ENCODE measurements at regions not wholly inside any gene's neighbourhood (a gene's known extent, or its start where the extent isn't known, plus 50 kb on each side); places are given as distances from the start of the nearest gene placed in this dataset.

- TF ChIP-seq CTCF (IDR thresholded peaks at IDR 0.05), result no peak
- no peak for TF ChIP-seq POLR2A (IDR thresholded peaks at IDR 0.05)
- intact Hi-C loops (cut with DNase I), result no loop called here
- no peaks in the 10 kb centered on the region for H3K27me3 ChIP-seq
- 47 to 59% (median 55%) methylated on average over 3 of the region's 3 CpGs for WGBS, 4 donors
- no peak for DNase-seq
- no peak overlapping the region for H3K4me3 ChIP-seq
- no peaks in the 10 kb centered on the region for H3K36me3 ChIP-seq (replicated peaks in 1 of 2)
- no peaks in the 10 kb centered on the region for H3K4me1 ChIP-seq (replicated peaks in 1 of 2)
- no peak overlapping the region for H3K27ac ChIP-seq
- no peaks in the 10 kb centered on the region for H3K9me3 ChIP-seq (replicated peaks in 1 of 3)
Observed at GRCh38 chr3:157921811-157922210, 184.4 kb downstream of the SHOX2 start.

- TF ChIP-seq POLR2A (IDR thresholded peaks at IDR 0.05), result no peak
- TF ChIP-seq CTCF (IDR thresholded peaks at IDR 0.05), result no peak
- intact Hi-C loops (cut with DNase I), result no loop called here
- WGBS, 4 donors, result 63 to 70% (median 66%) methylated on average over 19 of the region's 19 CpGs
Observed at GRCh38 chr3:157920822-157921700, 185.2 kb downstream of the SHOX2 start.

GRCh38 chr3:157919319-157919887 is 186.8 kb downstream of the SHOX2 start:
- no peak for TF ChIP-seq CTCF (IDR thresholded peaks at IDR 0.05)
- TF ChIP-seq POLR2A (IDR thresholded peaks at IDR 0.05), result no peak
- no peaks in the 10 kb centered on the region for H3K9me3 ChIP-seq (replicated peaks in 1 of 3)
- no peaks in the 10 kb centered on the region for H3K27me3 ChIP-seq
- no peaks in the 10 kb centered on the region for H3K4me1 ChIP-seq (replicated peaks in 1 of 2)
- intact Hi-C loops (cut with DNase I), result no loop called here
- H3K4me3 ChIP-seq, result no peak overlapping the region
- H3K36me3 ChIP-seq (replicated peaks in 1 of 2), result no peaks in the 10 kb centered on the region
- no peak for DNase-seq
- WGBS, 4 donors, result 67 to 86% (median 77%) methylated on average over 2 of the region's 2 CpGs
- H3K27ac ChIP-seq, result no peak overlapping the region

More at GRCh38 chr3:157920822-157921700, 185.2 kb downstream of the SHOX2 start:
- Histone ChIP-seq H3K27ac (no peak overlapping the region), H3K27me3 (no peaks in the 10 kb centered on the region), H3K9me3 (replicated peaks in 1 of 3) (no peaks in the 10 kb centered on the region), H3K4me1 (replicated peaks in 1 of 2) (no peaks in the 10 kb centered on the region), H3K36me3 (replicated peaks in 1 of 2) (no peaks in the 10 kb centered on the region), H3K4me3 (no peak overlapping the region)
- DNase-seq, result no peak

- Histone ChIP-seq H3K4me1 (replicated peaks in 1 of 2) (no peaks in the 10 kb centered on the region), H3K27ac (no peak overlapping the region), H3K36me3 (replicated peaks in 1 of 2) (no peaks in the 10 kb centered on the region), H3K4me3 (no peak overlapping the region), H3K27me3 (no peaks in the 10 kb centered on the region), H3K9me3 (replicated peaks in 1 of 3) (no peaks in the 10 kb centered on the region)
- WGBS, 4 donors, result 62 to 72% (median 68%) methylated on average over 3 of the region's 3 CpGs
- no peak for DNase-seq
- intact Hi-C loops (cut with DNase I), result no loop called here
- TF ChIP-seq CTCF (IDR thresholded peaks at IDR 0.05) (no peak), POLR2A (IDR thresholded peaks at IDR 0.05) (no peak)
Observed at GRCh38 chr3:157918402-157918801, 187.8 kb downstream of the SHOX2 start.
